Smooth muscle cell (in vitro differentiated cells): ENCODE measurements at regions not wholly inside any gene's neighbourhood (a gene's known extent, or its start where the extent isn't known, plus 50 kb on each side); places are given as distances from the start of the nearest gene placed in this dataset.
"Not testable (repeated sequence)": the region's sequence is repeated elsewhere in the genome, so short reads cannot be mapped to it uniquely, and the experiment has no call there.

Source experiments
- DNase-seq: peaks from one replicate; lab custom pipeline; 2025; ENCODE audit not compliant: unreplicated experiment; lab: John Stamatoyannopoulos, UW
- H2AFZ ChIP-seq: fragments of 200-600 bp; sonication (generic); 2 replicates; pipeline ENCODE4 v1.6.0; 2016; ENCODE audit warnings: antibody characterized with exemption, low read depth, mild to moderate bottlenecking
- H3F3A ChIP-seq: fragments of 200-600 bp; sonication (generic); 2 replicates; pipeline ENCODE4 v1.6.0; 2017; ENCODE audit warnings: antibody characterized with exemption, low read depth
- H3K27ac ChIP-seq: fragments of 200-600 bp; sonication (generic); 2 replicates; pipeline ENCODE4 v1.5.1; 2016; ENCODE audit warnings: low read depth, mild to moderate bottlenecking
- H3K27me3 ChIP-seq: fragments of 200-600 bp; sonication (generic); 2 replicates; pipeline ENCODE4 v1.6.1; 2016; ENCODE audit warnings: low read depth, mild to moderate bottlenecking
- H3K36me3 ChIP-seq: fragments of 200-600 bp; sonication (generic); 2 replicates; pipeline ENCODE4 v1.5.1; 2016; ENCODE audit warnings: low read depth
- H3K4me1 ChIP-seq: fragments of 200-600 bp; sonication (generic); 2 replicates; pipeline ENCODE4 v1.5.1; 2016; ENCODE audit warnings: low read depth
- H3K4me2 ChIP-seq: fragments of 200-600 bp; sonication (generic); 2 replicates; pipeline ENCODE4 v1.6.0; 2016; ENCODE audit warnings: mild to moderate bottlenecking
- H3K4me3 ChIP-seq: fragments of 200-600 bp; sonication (generic); 2 replicates; pipeline ENCODE4 v1.5.1; 2016; ENCODE audit warnings: mild to moderate bottlenecking
- H3K79me2 ChIP-seq: fragments of 200-600 bp; sonication (generic); 2 replicates; pipeline ENCODE4 v1.6.0; 2016; ENCODE audit warnings: low read depth, mild to moderate bottlenecking
- H3K9ac ChIP-seq: fragments of 200-600 bp; sonication (generic); 2 replicates; pipeline ENCODE4 v1.6.0; 2016; ENCODE audit warnings: low read depth
- H3K9me3 ChIP-seq: fragments of 200-600 bp; sonication (generic); replicated peaks from 2 replicates; pipeline ENCODE4 v1.5.1; 2016; ENCODE audit warnings: low read depth
- H4K20me1 ChIP-seq: fragments of 200-600 bp; sonication (generic); 2 replicates; pipeline ENCODE4 v1.6.0; 2016; ENCODE audit warnings: low read depth
- WGBS: methylation state at CpG from one replicate; pipeline ENCODE4 v1.1.7; 2016; ENCODE audit warnings: low lambda C conversion rate; 5-methylcytosine and 5-hydroxymethylcytosine counted together
- TF ChIP-seq, protein P1 (sequence below): fragments of 200-600 bp; sonication (generic); IDR thresholded peaks from 2 replicates; pipeline ENCODE4 v1.5.1; 2017; ENCODE audit warnings: borderline replicate concordance, mild to moderate bottlenecking, antibody characterized with exemption; ENCODE audit not compliant: insufficient read depth, poor library complexity, severe bottlenecking

DNA sequence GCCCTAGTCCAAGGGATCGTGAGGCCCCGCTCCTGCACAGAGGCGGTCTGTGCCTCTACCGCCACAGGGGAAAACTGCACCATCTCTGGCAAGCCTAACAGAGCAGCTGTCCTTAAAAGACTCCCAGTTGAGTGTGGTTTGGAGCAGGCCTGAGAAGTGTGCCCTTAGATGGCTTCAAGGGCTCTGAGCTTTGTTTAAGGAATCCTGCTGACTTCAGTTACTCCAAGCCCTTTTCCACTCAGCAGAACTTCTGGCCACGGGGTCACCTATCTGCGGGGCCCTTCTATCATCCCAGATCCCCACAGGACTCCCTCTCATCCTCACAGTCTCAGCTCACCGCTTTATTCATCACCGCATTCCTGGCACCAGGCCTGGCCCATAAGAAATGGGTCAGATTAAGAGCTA lies 131.5 kb downstream of the CCDC74A start:
- TF ChIP-seq, protein P1, sequence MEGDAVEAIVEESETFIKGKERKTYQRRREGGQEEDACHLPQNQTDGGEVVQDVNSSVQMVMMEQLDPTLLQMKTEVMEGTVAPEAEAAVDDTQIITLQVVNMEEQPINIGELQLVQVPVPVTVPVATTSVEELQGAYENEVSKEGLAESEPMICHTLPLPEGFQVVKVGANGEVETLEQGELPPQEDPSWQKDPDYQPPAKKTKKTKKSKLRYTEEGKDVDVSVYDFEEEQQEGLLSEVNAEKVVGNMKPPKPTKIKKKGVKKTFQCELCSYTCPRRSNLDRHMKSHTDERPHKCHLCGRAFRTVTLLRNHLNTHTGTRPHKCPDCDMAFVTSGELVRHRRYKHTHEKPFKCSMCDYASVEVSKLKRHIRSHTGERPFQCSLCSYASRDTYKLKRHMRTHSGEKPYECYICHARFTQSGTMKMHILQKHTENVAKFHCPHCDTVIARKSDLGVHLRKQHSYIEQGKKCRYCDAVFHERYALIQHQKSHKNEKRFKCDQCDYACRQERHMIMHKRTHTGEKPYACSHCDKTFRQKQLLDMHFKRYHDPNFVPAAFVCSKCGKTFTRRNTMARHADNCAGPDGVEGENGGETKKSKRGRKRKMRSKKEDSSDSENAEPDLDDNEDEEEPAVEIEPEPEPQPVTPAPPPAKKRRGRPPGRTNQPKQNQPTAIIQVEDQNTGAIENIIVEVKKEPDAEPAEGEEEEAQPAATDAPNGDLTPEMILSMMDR, result no peak
- WGBS, result 94% methylated on average over 8 of the region's 8 CpGs
- DNase-seq, result no peak
- H3K4me2 ChIP-seq, result no peak overlapping the region
- H3K4me3 ChIP-seq, result no peak overlapping the region
- H3K9ac ChIP-seq, result no peak overlapping the region
- H3K79me2 ChIP-seq, result no peaks in the 10 kb centered on the region
- no peaks in the 10 kb centered on the region for H3K9me3 ChIP-seq
- H4K20me1 ChIP-seq, result no peaks in the 10 kb centered on the region
- H3K4me1 ChIP-seq, result no peaks in the 10 kb centered on the region
- no peaks in the 10 kb centered on the region for H3K36me3 ChIP-seq
- H2AFZ ChIP-seq, result no peak overlapping the region
- no peaks in the 10 kb centered on the region for H3F3A ChIP-seq
- H3K27ac ChIP-seq, result no peak overlapping the region
- peaks cover 1% of the 10 kb centered on the region for H3K27me3 ChIP-seq

DNA sequence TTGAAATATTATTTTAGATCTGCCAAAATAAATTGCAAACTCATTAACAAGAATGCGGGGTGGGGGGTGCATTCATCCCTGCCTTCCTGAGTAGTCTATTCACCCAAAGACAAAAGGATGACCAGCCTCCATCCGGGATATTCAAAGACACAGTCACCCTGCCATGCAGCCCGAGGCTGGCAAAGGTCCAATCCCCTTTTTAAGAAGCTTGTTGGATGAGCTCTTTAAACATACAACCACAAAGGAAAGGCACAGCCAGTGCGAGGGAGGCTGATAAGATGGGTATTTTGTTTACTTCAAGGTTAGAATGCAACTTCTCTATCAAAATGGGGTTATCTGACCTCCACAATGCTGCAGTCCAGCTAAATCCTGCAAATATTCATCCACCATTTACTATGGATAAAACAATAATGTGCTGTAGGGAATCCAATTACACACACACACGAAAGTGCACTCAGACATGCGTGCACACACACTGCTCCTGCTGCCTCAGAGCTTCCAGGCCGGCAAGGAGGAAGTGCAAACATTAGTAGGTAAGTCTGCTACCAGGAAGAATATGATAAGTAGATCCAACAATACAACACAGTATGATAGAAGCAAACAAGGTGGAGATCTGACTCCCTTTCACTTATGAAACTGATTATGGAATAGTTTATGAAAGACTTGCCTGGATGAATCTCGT lies 133.6 kb downstream of the CCDC74A start:
- not testable (repeated sequence) for DNase-seq, H3K79me2 ChIP-seq, H3K4me2 ChIP-seq, H3K27ac ChIP-seq, H4K20me1 ChIP-seq, H3K4me3 ChIP-seq, H3K36me3 ChIP-seq, H3K4me1 ChIP-seq, H3K9me3 ChIP-seq, H2AFZ ChIP-seq, H3F3A ChIP-seq, H3K9ac ChIP-seq, H3K27me3 ChIP-seq
- 67% methylated on average over 8 of the region's 8 CpGs for WGBS

DNA sequence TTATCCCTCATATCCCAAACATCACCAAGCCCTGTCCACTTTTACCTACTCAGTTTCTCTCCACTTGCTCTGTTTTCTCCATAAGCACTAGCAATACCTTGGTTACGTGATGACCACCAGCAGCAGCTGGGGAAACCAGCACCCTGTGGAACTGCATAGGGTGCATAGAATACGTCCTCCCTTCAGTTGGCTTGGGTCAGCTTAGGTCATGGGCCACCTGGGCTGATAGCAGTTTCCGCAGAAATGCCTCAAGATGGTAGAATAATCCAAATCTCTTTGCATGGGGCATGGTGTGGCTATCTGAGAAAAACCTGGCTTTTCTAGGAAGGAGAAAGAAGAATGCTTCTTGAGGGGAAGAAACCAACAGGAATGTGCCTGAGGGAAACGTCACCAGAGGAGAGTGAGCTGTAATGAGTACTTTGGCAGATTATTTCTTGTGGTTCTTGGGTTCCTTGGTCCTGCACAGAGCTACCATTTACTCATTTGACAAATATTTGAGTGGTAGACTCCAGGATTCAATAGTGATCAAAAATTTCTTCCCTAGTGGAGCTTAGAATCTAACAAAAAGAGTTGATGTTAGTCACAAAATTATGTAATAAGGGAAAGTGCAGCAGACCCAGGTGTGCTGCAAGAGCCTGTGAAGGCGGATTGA lies 134.3 kb downstream of the CCDC74A start:
- not testable (repeated sequence) for H3F3A ChIP-seq, H3K27ac ChIP-seq, H3K79me2 ChIP-seq, H3K4me1 ChIP-seq, H3K9ac ChIP-seq, H2AFZ ChIP-seq, H3K4me2 ChIP-seq, H3K36me3 ChIP-seq, H3K4me3 ChIP-seq, H3K27me3 ChIP-seq, H4K20me1 ChIP-seq, H3K9me3 ChIP-seq, DNase-seq
- WGBS, result 83% methylated on average over 5 of the region's 5 CpGs

DNA sequence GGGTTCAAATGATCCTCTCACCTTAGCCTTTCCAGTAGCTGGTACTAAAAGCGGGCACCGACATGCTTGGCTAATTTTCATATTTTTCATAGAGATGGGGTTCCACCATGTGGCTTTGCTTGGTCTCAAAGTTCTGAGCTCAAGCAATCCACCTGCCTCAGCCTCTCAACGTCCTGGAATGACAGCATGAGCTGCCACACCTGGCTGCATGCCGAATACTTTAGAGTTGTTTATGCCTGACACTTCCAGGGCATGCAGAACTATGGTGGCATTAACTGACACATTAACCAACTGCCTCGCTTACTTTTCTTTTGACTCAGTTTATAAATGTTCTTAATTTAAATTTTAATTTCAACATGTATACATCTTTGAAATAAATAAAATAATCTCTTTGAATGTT lies 135.8 kb downstream of the CCDC74A start:
- not testable (repeated sequence) for H3K4me3 ChIP-seq, H3K4me2 ChIP-seq, H3K9ac ChIP-seq, H3K4me1 ChIP-seq, H2AFZ ChIP-seq, H4K20me1 ChIP-seq, DNase-seq, H3K27ac ChIP-seq, H3K36me3 ChIP-seq, H3K9me3 ChIP-seq, H3K27me3 ChIP-seq, H3K79me2 ChIP-seq
- peaks cover 10% of the 10 kb centered on the region for H3F3A ChIP-seq
- WGBS, result 81% methylated on average over 5 of the region's 5 CpGs

DNA sequence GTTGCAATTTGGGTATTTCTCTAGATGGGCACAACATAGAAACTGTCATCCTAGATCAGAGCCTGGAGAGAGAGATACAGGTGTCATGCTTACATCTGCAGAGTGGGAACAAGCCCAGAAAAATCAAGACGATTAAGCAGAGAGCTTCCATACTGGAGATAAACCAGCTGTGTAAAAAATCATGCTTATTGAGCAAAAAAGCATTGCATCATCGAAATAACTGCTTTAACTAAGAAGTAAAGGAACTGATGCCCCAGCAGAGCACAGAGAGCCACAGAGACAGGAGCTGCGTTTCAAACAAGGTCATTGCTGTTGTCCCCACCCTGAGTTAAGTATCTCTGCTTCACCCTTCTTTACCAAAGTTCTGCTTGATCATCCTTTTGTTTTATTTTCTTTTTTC lies 138.0 kb downstream of the CCDC74A start:
- H3K4me3 ChIP-seq, H3K27ac ChIP-seq, H3K9me3 ChIP-seq, H4K20me1 ChIP-seq, H3K79me2 ChIP-seq, H3K36me3 ChIP-seq, DNase-seq, H3K9ac ChIP-seq, H2AFZ ChIP-seq, H3K27me3 ChIP-seq, H3K4me2 ChIP-seq, H3K4me1 ChIP-seq: not testable (repeated sequence)
- WGBS, result 63% methylated on average over 3 of the region's 3 CpGs
- H3F3A ChIP-seq, result peaks cover 10% of the 10 kb centered on the region

DNA sequence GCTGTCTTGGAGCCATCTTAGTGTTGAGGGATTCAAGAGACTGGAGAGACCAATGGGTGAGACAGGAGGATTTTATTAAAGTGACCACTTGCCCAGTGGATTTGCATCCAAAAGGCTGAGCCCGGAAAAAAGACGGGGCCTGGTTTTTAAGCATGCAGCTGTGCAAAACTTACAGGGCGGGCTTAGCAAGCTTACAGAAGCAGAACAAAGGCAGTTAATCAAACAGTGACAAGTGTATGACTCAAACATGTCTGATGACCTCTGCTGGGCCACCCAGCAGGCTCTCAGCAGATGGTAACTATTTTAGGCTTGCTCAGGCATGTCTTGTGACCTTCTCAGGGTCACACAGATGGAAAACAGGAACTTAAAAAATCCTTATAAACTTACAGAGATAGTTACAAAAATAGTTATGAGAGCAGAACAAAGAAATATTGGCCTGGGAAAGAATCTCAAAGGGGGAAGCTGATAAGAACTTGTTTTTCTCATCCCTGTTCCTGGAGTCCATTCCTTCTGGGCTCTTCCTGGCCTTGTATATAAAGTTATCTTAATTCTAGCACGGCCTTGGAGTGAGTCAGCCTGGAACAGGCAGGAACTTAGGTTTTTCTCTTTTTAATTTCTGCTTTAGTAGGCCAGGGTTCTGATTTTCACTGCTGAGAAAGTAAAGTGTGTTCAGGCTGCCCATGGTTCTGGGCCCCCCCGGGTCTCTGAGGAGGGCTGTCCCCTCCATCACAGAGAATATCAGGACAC lies 141.3 kb downstream of the CCDC74A start:
- not testable (repeated sequence) for H3K27me3 ChIP-seq, H3K4me1 ChIP-seq, H2AFZ ChIP-seq, DNase-seq, H4K20me1 ChIP-seq, H3K79me2 ChIP-seq, H3K4me2 ChIP-seq, H3K36me3 ChIP-seq, H3K4me3 ChIP-seq, H3K9me3 ChIP-seq
- peaks cover 10% of the 10 kb centered on the region for H3F3A ChIP-seq
- 25% methylated on average over 5 of the region's 5 CpGs for WGBS
- peak overlapping the region; percentile 89 for H3K27ac ChIP-seq
- peak overlapping the region; percentile 55 for H3K9ac ChIP-seq

DNA sequence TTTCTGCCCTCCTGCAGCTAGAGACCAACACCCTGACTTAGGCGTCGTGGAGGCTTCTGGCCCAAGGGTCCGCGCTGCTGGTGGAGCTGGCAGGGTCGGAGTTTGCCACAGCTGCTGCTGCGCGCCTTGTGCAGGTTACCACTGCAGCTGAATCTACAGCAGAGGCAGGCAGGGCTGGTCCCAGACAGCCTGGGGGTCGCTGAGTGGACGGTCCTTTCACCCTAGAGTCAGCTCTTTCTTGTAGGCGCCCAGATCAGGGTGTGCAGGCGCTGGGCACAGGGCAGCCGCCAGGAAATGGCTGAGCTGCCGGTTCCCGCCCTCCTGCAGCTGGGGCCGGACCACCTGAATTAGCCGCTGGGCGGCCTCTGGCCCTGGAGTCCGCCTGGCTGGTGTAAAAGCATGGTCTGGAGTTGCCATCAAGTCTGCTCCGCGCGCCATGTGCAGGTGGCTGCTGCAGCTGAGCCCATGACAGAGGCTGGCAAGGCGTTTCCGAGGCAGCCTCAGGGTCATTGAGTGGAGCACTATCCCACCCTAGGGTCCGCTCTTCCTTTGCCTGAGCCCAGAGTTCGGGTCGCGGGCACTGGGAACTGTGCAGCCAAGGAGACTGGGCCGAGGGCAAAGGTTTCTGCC lies 144.3 kb downstream of the CCDC74A start:
- not testable (repeated sequence) for H3K4me2 ChIP-seq, H3K36me3 ChIP-seq, H4K20me1 ChIP-seq, H3K9ac ChIP-seq, H3K27me3 ChIP-seq, H2AFZ ChIP-seq, H3K9me3 ChIP-seq, H3K4me1 ChIP-seq, DNase-seq, H3K79me2 ChIP-seq, H3K27ac ChIP-seq, H3K4me3 ChIP-seq
- H3F3A ChIP-seq, result peaks cover 10% of the 10 kb centered on the region
- 80% methylated on average over 28 of the region's 28 CpGs for WGBS
